LNCaP clone FGC (cell line): ENCODE measurements at regions not wholly inside any gene's neighbourhood (a gene's known extent, or its start where the extent isn't known, plus 50 kb on each side); places are given as distances from the start of the nearest gene placed in this dataset.
A peak's percentile ranks its signal among the peaks of the same experiment; 100 is the strongest.

Experiments
- DNase-seq: peaks from one replicate; pipeline ENCODE4 v3.0.0-alpha.2; 2011; ENCODE audit warnings: low read depth
- H3K4me3 ChIP-seq: 2 replicates; pipeline ENCODE4 v1.5.1; 2011; ENCODE audit warnings: mild to moderate bottlenecking, low read depth, low read length, control low read depth
- TF ChIP-seq, protein P1 (sequence below): IDR thresholded peaks from 2 replicates; pipeline ENCODE4 v1.5.1; 2012; ENCODE audit warnings: mild to moderate bottlenecking; ENCODE audit not compliant: control insufficient read depth, insufficient read depth; ENCODE audit errors: extremely low read depth

DNA sequence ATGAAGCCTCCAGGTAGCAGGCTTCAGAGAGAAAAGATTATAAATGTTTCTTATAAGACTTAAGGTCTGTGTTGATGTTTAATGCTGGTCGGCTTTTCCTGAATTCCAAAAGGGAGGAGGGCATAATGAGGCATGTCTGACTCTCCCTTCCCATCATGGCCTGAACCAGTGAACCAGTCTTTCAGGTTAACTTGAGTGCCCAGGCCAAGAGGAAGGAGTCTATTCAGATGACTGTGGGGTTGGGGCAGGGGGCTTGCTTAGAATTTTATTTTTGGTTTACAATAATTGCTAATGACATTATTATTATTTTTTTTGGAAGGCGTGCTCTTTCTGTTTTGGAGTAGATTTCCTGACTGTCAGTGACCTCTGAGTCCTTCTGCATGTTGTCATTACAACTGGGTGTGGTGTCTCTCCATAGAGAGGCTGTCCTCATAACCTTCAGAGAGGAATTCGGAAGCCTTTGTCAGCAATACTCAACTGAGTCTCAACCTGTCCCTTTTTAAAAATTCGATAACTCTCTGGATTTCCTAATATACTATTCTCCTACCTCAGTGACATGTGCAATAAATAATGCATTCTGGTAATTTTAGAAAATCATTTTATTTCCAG, 275.1 kb upstream of the CXCR4 start:
- TF ChIP-seq, protein P1, sequence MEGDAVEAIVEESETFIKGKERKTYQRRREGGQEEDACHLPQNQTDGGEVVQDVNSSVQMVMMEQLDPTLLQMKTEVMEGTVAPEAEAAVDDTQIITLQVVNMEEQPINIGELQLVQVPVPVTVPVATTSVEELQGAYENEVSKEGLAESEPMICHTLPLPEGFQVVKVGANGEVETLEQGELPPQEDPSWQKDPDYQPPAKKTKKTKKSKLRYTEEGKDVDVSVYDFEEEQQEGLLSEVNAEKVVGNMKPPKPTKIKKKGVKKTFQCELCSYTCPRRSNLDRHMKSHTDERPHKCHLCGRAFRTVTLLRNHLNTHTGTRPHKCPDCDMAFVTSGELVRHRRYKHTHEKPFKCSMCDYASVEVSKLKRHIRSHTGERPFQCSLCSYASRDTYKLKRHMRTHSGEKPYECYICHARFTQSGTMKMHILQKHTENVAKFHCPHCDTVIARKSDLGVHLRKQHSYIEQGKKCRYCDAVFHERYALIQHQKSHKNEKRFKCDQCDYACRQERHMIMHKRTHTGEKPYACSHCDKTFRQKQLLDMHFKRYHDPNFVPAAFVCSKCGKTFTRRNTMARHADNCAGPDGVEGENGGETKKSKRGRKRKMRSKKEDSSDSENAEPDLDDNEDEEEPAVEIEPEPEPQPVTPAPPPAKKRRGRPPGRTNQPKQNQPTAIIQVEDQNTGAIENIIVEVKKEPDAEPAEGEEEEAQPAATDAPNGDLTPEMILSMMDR, result no peak
- DNase-seq, result no peak
- no peak overlapping the region for H3K4me3 ChIP-seq

DNA sequence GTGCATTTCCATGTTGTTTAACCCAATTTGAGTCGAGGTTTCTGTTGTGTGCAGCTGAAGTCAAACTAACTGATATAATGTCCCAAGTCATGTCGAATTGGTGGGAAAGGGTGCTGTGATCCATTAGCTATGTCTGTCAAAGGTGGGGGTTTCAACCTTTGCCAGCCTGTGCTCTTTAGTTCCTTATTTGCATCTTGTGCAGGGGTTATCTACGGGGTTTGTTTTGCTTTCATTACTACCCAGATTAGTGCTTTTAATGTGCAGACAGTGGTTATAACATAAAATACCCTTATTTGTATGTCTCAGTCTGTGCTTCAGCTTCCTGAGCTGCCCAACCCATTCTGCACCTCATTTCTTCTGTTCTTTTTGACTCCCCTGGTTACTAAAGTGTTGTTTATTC, 271.9 kb upstream of the CXCR4 start:
- no peak overlapping the region for H3K4me3 ChIP-seq
- DNase-seq, result no peak
- TF ChIP-seq, protein P1, result no peak

DNA sequence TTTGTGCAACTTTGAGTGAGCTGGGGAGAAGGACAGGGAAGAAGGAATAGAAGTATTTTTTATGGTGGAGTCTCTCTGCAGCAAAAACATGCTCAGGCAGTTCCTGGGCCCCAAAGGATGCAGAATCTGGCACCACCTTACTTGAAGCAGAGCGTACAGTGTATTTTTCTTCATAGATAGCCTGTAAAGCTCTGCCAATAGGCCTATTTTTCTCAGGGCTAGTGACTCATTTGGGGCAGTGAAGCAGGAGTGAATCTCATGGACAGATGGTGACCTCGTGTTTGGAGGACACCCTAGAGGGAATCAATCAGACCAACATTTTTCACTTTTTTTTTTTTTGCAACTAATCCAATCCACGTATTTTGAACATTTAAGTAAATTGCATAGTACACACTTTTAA, 268.1 kb upstream of the CXCR4 start:
- TF ChIP-seq, protein P1, result no peak
- DNase-seq, result no peak

DNA sequence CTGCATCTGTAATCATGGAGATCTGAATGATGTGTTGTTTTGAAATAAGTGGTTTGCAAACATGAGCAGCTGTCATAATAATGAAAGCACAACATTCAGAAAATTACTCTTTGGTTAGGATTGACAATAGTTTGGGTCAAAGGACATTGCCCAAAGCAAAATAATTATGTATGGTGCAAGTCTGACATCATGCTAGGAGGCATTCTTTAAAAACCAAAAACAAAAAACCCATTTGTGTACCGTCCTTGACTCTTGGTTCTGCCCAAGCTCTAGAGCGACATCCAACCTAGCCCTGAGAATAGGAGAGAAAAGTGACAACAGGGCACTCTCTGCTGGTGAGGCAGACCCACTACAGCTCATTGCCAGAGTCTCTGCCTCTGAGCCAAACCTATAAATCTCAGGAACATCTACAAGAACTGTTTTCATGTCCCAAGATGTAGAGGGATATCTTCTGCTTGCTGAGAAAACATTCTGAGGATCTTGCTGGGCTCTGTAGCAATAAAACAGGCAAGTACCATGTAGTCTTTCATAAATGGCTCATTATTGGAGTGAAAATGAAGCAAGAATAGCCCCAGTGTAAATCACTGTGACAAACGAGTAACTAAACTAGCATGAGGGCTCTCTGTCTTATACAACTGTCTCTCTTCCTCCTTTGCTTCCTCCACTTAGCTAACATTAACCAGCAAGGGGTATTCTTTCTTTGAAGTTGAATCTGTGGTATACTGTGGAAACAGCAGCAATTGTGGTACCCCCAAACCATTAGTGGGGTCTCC, 266.8 kb upstream of the CXCR4 start:
- H3K4me3 ChIP-seq, result no peak overlapping the region
- TF ChIP-seq, protein P1, result peak; percentile 86
- DNase-seq, result peak; percentile 44

More for the DNA sequence above, 268.1 kb upstream of the CXCR4 start:
- no peak overlapping the region for H3K4me3 ChIP-seq

DNA sequence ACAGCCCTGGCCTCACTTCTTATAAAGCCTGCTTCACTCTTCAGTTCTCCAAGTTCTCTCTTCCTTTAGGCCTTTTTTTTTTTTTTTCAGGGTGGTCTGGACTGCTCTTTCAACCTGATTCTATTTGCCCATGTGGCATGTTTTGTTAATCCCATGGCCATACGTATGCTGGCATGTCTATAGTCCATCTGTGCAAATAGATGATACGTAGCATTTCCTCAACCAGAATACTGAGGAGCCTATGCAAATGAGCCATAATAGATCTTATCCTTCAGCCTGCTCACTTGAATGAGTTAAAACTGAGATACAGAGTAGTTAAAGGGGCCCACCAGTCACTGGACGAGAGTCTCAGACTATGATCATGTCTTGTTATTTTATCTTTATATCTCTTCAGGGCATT, 265.2 kb upstream of the CXCR4 start:
- no peak for DNase-seq

DNA sequence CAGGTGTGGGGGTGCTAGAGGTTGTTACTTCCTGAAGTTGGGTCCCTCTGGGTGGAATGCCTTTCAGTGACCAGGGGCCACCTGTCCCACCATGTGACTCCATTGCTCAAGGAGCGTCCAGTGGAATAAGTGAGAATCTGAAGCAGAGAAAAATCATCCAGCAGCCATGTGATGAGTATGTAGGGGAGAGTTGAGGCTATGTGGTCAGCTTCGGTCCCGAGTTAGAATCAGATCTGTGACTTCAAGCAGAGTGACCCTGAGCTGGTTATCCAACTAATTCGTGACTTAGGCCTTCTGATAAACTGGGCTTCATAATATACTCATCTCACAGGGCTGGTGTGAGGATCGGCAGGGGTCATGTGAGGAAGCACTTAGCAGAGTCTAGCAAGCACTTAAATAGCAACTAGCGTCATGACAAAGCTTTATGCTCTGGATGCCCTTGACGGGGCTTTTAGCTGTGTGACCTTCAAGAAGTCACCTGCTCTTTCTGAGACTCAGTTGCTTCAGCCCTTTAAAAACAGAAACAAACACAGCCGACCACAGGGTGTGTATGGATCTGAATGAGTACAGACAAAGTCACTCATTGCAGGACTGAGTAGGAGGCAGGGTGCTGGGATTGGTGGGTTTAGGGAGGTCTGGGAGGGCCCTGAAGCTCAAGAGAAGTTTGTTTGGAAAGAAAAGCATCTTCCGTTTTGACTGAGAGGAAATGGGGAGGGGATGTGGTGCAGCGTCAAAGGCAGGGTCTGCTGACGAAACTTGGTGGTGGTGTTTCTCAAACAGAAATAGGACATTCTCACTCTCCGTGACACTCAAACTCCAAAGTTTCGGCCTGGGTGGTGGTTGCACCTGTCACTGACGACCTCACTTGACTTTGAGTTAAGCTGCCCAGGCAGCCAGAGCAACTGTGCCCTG, 264.0 kb upstream of the CXCR4 start:
- no peak overlapping the region for H3K4me3 ChIP-seq
- TF ChIP-seq, protein P1, result no peak
- DNase-seq, result no peak

More for the DNA sequence above, 265.2 kb upstream of the CXCR4 start:
- no peak overlapping the region for H3K4me3 ChIP-seq
- TF ChIP-seq, protein P1, result no peak
